ENCODE measurements at regions not wholly inside any gene's neighbourhood (a gene's known extent, or its start where the extent isn't known, plus 50 kb on each side); places are given as distances from the start of the nearest gene placed in this dataset.

GRCh38 chr9:28770226-28770625 lies 1196.9 kb upstream of the C9orf72 start:
- no peak overlapping the region for H2AK5ac ChIP-seq (ENCODE audit: low read length, severe bottlenecking)
- H3K4me1 ChIP-seq (ENCODE audit: control insufficient read depth, insufficient read depth, low read depth, low read length) = no peaks in the 10 kb centered on the region
- no peak overlapping the region for H3K4me2 ChIP-seq (ENCODE audit: low read length, poor library complexity, severe bottlenecking)
- no peak overlapping the region for H3K14ac ChIP-seq (ENCODE audit: low read length in 2 of 2)
- H2BK5ac ChIP-seq (ENCODE audit: low read depth, low read length, poor library complexity, severe bottlenecking) = no peak overlapping the region
- no peak overlapping the region for H3K23ac ChIP-seq (ENCODE audit: low read length in 2 of 2)
- WGBS = 94% methylated on average over 1 of the region's 4 CpGs
- no peak overlapping the region for H4K8ac ChIP-seq (ENCODE audit: low read length)
- no peaks in the 10 kb centered on the region for H3K79me1 ChIP-seq (replicated peaks; ENCODE audit: low read length, poor library complexity, severe bottlenecking)
- no peak overlapping the region for H3K9ac ChIP-seq (ENCODE audit: low read length)
- DNase-seq = no peak
- no peak overlapping the region for H2BK15ac ChIP-seq (ENCODE audit: low read depth, poor library complexity, severe bottlenecking)
- no peak overlapping the region for H2BK120ac ChIP-seq (ENCODE audit: low read depth, low read length)
- no peaks in the 10 kb centered on the region for H3K36me3 ChIP-seq (ENCODE audit: control insufficient read depth in 1 of 2, insufficient read depth in 2 of 2, low read depth in 1 of 2, low read length in 2 of 2)
- H3K4me3 ChIP-seq (ENCODE audit: insufficient read depth in 1 of 2, low read depth in 1 of 2, low read length in 2 of 2) = no peak overlapping the region
- H2AFZ ChIP-seq (ENCODE audit: low read depth, low read length) = no peak overlapping the region
- H3K18ac ChIP-seq (ENCODE audit: low read depth in 1 of 2, low read length in 2 of 2) = no peak overlapping the region
- H3K9me3 ChIP-seq (ENCODE audit: control insufficient read depth, low read length) = no peaks in the 10 kb centered on the region
- H3K27me3 ChIP-seq (ENCODE audit: control insufficient read depth in 1 of 2, insufficient read depth in 1 of 2, low read length in 2 of 2) = no peaks in the 10 kb centered on the region
- no peak overlapping the region for H4K91ac ChIP-seq (ENCODE audit: low read length)
- no peak overlapping the region for H3K27ac ChIP-seq (ENCODE audit: low read length, poor library complexity, severe bottlenecking)
- H3K4ac ChIP-seq (ENCODE audit: low read depth in 1 of 2, low read length in 2 of 2) = no peak overlapping the region
- no peak overlapping the region for H2BK12ac ChIP-seq (ENCODE audit: low read length in 2 of 2)

- no peaks in the 10 kb centered on the region for H3K4me1 ChIP-seq (ENCODE audit: control insufficient read depth, insufficient read depth, low read depth, low read length)
- no peaks in the 10 kb centered on the region for H3K9me3 ChIP-seq (ENCODE audit: control insufficient read depth, low read length)
- H3K27ac ChIP-seq (ENCODE audit: low read length, poor library complexity, severe bottlenecking) = no peak overlapping the region
- no peak overlapping the region for H2BK5ac ChIP-seq (ENCODE audit: low read depth, low read length, poor library complexity, severe bottlenecking)
- no peaks in the 10 kb centered on the region for H3K27me3 ChIP-seq (ENCODE audit: control insufficient read depth in 1 of 2, insufficient read depth in 1 of 2, low read length in 2 of 2)
- H2AFZ ChIP-seq (ENCODE audit: low read depth, low read length) = no peak overlapping the region
- no peak overlapping the region for H2BK15ac ChIP-seq (ENCODE audit: low read depth, poor library complexity, severe bottlenecking)
- no peak overlapping the region for H3K23ac ChIP-seq (ENCODE audit: low read length in 2 of 2)
- H2AK5ac ChIP-seq (ENCODE audit: low read length, severe bottlenecking) = no peak overlapping the region
- no peaks in the 10 kb centered on the region for H3K36me3 ChIP-seq (ENCODE audit: control insufficient read depth in 1 of 2, insufficient read depth in 2 of 2, low read depth in 1 of 2, low read length in 2 of 2)
- no peak overlapping the region for H4K91ac ChIP-seq (ENCODE audit: low read length)
- no peak overlapping the region for H4K8ac ChIP-seq (ENCODE audit: low read length)
- no peak for DNase-seq
- H3K18ac ChIP-seq (ENCODE audit: low read depth in 1 of 2, low read length in 2 of 2) = no peak overlapping the region
- H2BK12ac ChIP-seq (ENCODE audit: low read length in 2 of 2) = no peak overlapping the region
- H3K79me1 ChIP-seq (replicated peaks; ENCODE audit: low read length, poor library complexity, severe bottlenecking) = no peaks in the 10 kb centered on the region
- WGBS = 74% methylated on average over 1 of the region's 2 CpGs
- no peak overlapping the region for H3K4me2 ChIP-seq (ENCODE audit: low read length, poor library complexity, severe bottlenecking)
- no peak overlapping the region for H3K4ac ChIP-seq (ENCODE audit: low read depth in 1 of 2, low read length in 2 of 2)
- no peak overlapping the region for H3K9ac ChIP-seq (ENCODE audit: low read length)
- H3K4me3 ChIP-seq (ENCODE audit: insufficient read depth in 1 of 2, low read depth in 1 of 2, low read length in 2 of 2) = no peak overlapping the region
- H3K14ac ChIP-seq (ENCODE audit: low read length in 2 of 2) = no peak overlapping the region
- no peak overlapping the region for H2BK120ac ChIP-seq (ENCODE audit: low read depth, low read length)
Observed at GRCh38 chr9:28770827-28771226, 1197.5 kb upstream of the C9orf72 start.

GRCh38 chr9:28774433-28775235 lies 1201.4 kb upstream of the C9orf72 start:
- no peaks in the 10 kb centered on the region for H3K4me1 ChIP-seq (ENCODE audit: control insufficient read depth, insufficient read depth, low read depth, low read length)
- H2AFZ ChIP-seq (ENCODE audit: low read depth, low read length) = no peak overlapping the region
- H3K27me3 ChIP-seq (ENCODE audit: control insufficient read depth in 1 of 2, insufficient read depth in 1 of 2, low read length in 2 of 2) = no peaks in the 10 kb centered on the region
- H2BK12ac ChIP-seq (ENCODE audit: low read length in 2 of 2) = no peak overlapping the region
- H3K4me3 ChIP-seq (ENCODE audit: insufficient read depth in 1 of 2, low read depth in 1 of 2, low read length in 2 of 2) = no peak overlapping the region
- no peak overlapping the region for H3K23ac ChIP-seq (ENCODE audit: low read length in 2 of 2)
- no peak overlapping the region for H3K4me2 ChIP-seq (ENCODE audit: low read length, poor library complexity, severe bottlenecking)
- no peak overlapping the region for H3K4ac ChIP-seq (ENCODE audit: low read depth in 1 of 2, low read length in 2 of 2)
- no peak overlapping the region for H2BK120ac ChIP-seq (ENCODE audit: low read depth, low read length)
- H3K36me3 ChIP-seq (ENCODE audit: control insufficient read depth in 1 of 2, insufficient read depth in 2 of 2, low read depth in 1 of 2, low read length in 2 of 2) = no peaks in the 10 kb centered on the region
- no peaks in the 10 kb centered on the region for H3K79me1 ChIP-seq (replicated peaks; ENCODE audit: low read length, poor library complexity, severe bottlenecking)
- H2BK15ac ChIP-seq (ENCODE audit: low read depth, poor library complexity, severe bottlenecking) = no peak overlapping the region
- 48% methylated on average over 7 of the region's 8 CpGs for WGBS
- H3K18ac ChIP-seq (ENCODE audit: low read depth in 1 of 2, low read length in 2 of 2) = peak overlapping the region in 1 of 2 experiments; percentile 28
- H2BK5ac ChIP-seq (ENCODE audit: low read depth, low read length, poor library complexity, severe bottlenecking) = no peak overlapping the region
- peak; percentile 61 for DNase-seq
- no peak overlapping the region for H3K27ac ChIP-seq (ENCODE audit: low read length, poor library complexity, severe bottlenecking)
- H3K9me3 ChIP-seq (ENCODE audit: control insufficient read depth, low read length) = no peaks in the 10 kb centered on the region
- peak overlapping the region; percentile 50 for H4K8ac ChIP-seq (ENCODE audit: low read length)
- no peak overlapping the region for H3K14ac ChIP-seq (ENCODE audit: low read length in 2 of 2)
- H2AK5ac ChIP-seq (ENCODE audit: low read length, severe bottlenecking) = no peak overlapping the region
- no peak overlapping the region for H3K9ac ChIP-seq (ENCODE audit: low read length)
- H4K91ac ChIP-seq (ENCODE audit: low read length) = no peak overlapping the region

GRCh38 chr9:28779243-28779642 lies 1206.0 kb upstream of the C9orf72 start:
- Histone ChIP-seq H3K79me1 (replicated peaks; ENCODE audit: low read length, poor library complexity, severe bottlenecking) (no peaks in the 10 kb centered on the region), H3K4me3 (ENCODE audit: insufficient read depth in 1 of 2, low read depth in 1 of 2, low read length in 2 of 2) (no peak overlapping the region), H3K14ac (ENCODE audit: low read length in 2 of 2) (no peak overlapping the region), H2BK120ac (ENCODE audit: low read depth, low read length) (no peak overlapping the region), H3K4me1 (ENCODE audit: control insufficient read depth, insufficient read depth, low read depth, low read length) (no peaks in the 10 kb centered on the region), H2BK15ac (ENCODE audit: low read depth, poor library complexity, severe bottlenecking) (no peak overlapping the region), H4K91ac (ENCODE audit: low read length) (no peak overlapping the region), H3K9ac (ENCODE audit: low read length) (no peak overlapping the region), H3K4ac (ENCODE audit: low read depth in 1 of 2, low read length in 2 of 2) (no peak overlapping the region), H2BK5ac (ENCODE audit: low read depth, low read length, poor library complexity, severe bottlenecking) (no peak overlapping the region), H3K23ac (ENCODE audit: low read length in 2 of 2) (no peak overlapping the region), H3K9me3 (ENCODE audit: control insufficient read depth, low read length) (no peaks in the 10 kb centered on the region), H2AFZ (ENCODE audit: low read depth, low read length) (no peak overlapping the region), H3K4me2 (ENCODE audit: low read length, poor library complexity, severe bottlenecking) (no peak overlapping the region), H2AK5ac (ENCODE audit: low read length, severe bottlenecking) (no peak overlapping the region), H2BK12ac (ENCODE audit: low read length in 2 of 2) (no peak overlapping the region), H3K18ac (ENCODE audit: low read depth in 1 of 2, low read length in 2 of 2) (no peak overlapping the region), H4K8ac (ENCODE audit: low read length) (no peak overlapping the region), H3K36me3 (ENCODE audit: control insufficient read depth in 1 of 2, insufficient read depth in 2 of 2, low read depth in 1 of 2, low read length in 2 of 2) (no peaks in the 10 kb centered on the region), H3K27ac (ENCODE audit: low read length, poor library complexity, severe bottlenecking) (no peak overlapping the region), H3K27me3 (ENCODE audit: control insufficient read depth in 1 of 2, insufficient read depth in 1 of 2, low read length in 2 of 2) (no peaks in the 10 kb centered on the region)
- peak; percentile 49 for DNase-seq
